Left ventricle myocardium inferior (tissue), 1 donor: ENCODE measurements at regions not wholly inside any gene's neighbourhood (a gene's known extent, or its start where the extent isn't known, plus 50 kb on each side); places are given as distances from the start of the nearest gene placed in this dataset.
"Not testable (repeated sequence)": the region's sequence is repeated elsewhere in the genome, so short reads cannot be mapped to it uniquely, and the experiment has no call there.

Source experiments
- DNase-seq: peaks from one replicate; pipeline ENCODE4 v3.0.0-alpha.2; 2020
- H3K27ac ChIP-seq: fragments of 200-600 bp; replicated peaks from 2 replicates; pipeline ENCODE4 v1.8.0; 2021
- H3K27me3 ChIP-seq: fragments of 200-600 bp; 2 replicates; pipeline ENCODE4 v1.8.0; 2021; ENCODE audit warnings: low read depth
- H3K36me3 ChIP-seq: fragments of 200-600 bp; 2 replicates; pipeline ENCODE4 v1.8.0; 2021
- H3K4me1 ChIP-seq: fragments of 200-600 bp; 2 replicates; pipeline ENCODE4 v1.8.0; 2021
- H3K4me3 ChIP-seq: fragments of 200-600 bp; 2 replicates; pipeline ENCODE4 v1.8.0; 2021; ENCODE audit warnings: mild to moderate bottlenecking, moderate library complexity
- H3K9me3 ChIP-seq: fragments of 200-600 bp; replicated peaks from 2 replicates; pipeline ENCODE4 v1.8.0; 2021
- intact Hi-C: fragments of 100-400 bp; cut with micrococcal nuclease; formaldehyde crosslinking; loops from one replicate; pipeline ENCODE4 v1.11.0; 2022
- TF ChIP-seq, protein P1 (sequence below): fragments of 200-600 bp; IDR thresholded peaks from 2 replicates; pipeline ENCODE4 v1.8.0; 2021; ENCODE audit warnings: antibody characterized with exemption, mild to moderate bottlenecking, borderline replicate concordance
- donor health status: DM: no; HTN: yes; CAD: no; lungs with severe emphysema.

DNA sequence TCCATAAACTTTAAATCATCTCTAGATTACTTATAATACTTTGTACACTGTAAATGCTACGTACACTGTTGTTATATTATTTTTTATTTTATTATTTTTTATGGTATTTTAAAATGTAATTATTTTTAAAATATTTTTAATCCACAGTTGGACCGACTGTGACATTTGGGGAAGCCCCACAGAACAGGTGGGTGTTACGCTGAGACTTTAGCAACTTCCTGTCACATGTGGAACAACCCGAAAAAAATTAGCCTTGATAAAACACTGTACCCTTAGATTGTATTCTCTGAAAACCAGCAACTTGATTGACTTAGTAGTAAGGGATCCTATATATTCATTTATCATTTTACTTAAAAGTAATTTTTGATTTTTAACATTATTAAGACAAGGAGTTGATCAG is 1755.7 kb upstream of the SEL1L start:
- TF ChIP-seq, protein P1, sequence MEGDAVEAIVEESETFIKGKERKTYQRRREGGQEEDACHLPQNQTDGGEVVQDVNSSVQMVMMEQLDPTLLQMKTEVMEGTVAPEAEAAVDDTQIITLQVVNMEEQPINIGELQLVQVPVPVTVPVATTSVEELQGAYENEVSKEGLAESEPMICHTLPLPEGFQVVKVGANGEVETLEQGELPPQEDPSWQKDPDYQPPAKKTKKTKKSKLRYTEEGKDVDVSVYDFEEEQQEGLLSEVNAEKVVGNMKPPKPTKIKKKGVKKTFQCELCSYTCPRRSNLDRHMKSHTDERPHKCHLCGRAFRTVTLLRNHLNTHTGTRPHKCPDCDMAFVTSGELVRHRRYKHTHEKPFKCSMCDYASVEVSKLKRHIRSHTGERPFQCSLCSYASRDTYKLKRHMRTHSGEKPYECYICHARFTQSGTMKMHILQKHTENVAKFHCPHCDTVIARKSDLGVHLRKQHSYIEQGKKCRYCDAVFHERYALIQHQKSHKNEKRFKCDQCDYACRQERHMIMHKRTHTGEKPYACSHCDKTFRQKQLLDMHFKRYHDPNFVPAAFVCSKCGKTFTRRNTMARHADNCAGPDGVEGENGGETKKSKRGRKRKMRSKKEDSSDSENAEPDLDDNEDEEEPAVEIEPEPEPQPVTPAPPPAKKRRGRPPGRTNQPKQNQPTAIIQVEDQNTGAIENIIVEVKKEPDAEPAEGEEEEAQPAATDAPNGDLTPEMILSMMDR: no peak
- intact Hi-C loops: no loop called here

DNA sequence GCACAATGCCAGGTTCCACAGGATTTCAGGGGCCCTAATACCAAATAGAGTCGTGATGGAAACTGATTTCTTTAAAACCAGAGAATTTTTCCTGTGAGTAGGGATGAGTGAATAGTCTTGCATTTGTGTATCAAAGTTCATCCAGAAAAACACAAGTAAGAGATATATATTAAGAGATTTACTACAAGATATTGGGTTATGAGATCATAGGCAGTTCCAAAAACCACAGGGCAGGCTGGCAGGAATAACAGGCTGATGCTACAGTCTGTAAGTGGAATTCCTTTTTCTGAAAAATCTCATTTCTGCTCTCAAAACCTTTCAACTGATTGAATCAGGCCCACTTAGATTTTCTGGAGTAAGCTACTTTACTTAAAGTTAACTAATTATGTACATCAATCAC is 1756.2 kb upstream of the SEL1L start:
- no peaks in the 10 kb centered on the region for H3K9me3 ChIP-seq
- no peaks in the 10 kb centered on the region for H3K27me3 ChIP-seq
- H3K27ac ChIP-seq: no peak overlapping the region
- H3K4me3 ChIP-seq: no peak overlapping the region
- no peaks in the 10 kb centered on the region for H3K4me1 ChIP-seq
- intact Hi-C loops: no loop called here
- no peak for DNase-seq
- H3K36me3 ChIP-seq: no peaks in the 10 kb centered on the region
- TF ChIP-seq, protein P1: no peak

More for the DNA sequence above, 1755.7 kb upstream of the SEL1L start:
- no peaks in the 10 kb centered on the region for H3K4me1 ChIP-seq
- H3K9me3 ChIP-seq: no peaks in the 10 kb centered on the region
- H3K4me3 ChIP-seq: no peak overlapping the region
- H3K27me3 ChIP-seq: no peaks in the 10 kb centered on the region
- no peak for DNase-seq
- H3K27ac ChIP-seq: no peak overlapping the region
- no peaks in the 10 kb centered on the region for H3K36me3 ChIP-seq

DNA sequence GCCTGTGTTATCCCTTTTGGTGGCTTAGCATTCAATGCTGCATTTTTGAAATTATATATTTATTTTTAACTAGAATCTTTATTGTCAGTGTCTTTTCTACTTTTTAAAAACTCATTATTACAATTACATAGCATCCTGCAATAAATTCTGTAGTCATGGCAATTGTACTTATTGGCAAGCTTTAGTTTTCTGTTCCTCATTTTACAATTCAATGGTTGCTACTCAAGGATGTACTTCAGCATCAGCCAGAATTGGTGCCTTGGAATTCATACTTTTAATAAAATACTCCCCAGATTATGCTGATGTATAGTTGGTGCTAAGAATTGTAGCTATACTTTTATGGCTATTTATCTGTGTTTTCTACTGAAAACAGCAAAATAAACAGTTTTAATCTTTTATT is 1756.8 kb upstream of the SEL1L start:
- no peak overlapping the region for H3K4me3 ChIP-seq
- no peak overlapping the region for H3K27ac ChIP-seq
- intact Hi-C loops: no loop called here
- H3K36me3 ChIP-seq: no peaks in the 10 kb centered on the region
- H3K4me1 ChIP-seq: no peaks in the 10 kb centered on the region
- DNase-seq: no peak
- TF ChIP-seq, protein P1: no peak
- no peaks in the 10 kb centered on the region for H3K9me3 ChIP-seq
- no peaks in the 10 kb centered on the region for H3K27me3 ChIP-seq

DNA sequence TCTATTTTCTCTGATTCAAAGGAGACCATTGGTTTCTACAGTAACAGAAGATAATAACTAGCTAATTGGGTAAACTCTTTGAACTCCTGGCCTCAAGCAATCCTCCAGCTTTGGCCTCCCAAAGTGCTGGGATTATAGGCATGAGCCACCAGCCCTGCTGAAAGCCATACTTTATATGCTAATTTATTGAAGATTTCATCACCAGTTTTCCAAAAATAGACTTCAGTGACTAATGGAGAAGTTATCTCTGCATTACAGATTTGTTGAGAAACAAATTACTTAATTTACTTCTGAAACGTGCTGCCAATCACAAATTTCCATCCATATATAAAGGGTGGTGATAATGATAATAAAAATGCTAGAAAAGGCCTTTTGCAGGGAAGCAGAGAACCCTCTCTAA is 1758.1 kb upstream of the SEL1L start:
- Histone ChIP-seq H3K27ac (no peak overlapping the region), H3K36me3 (no peaks in the 10 kb centered on the region), H3K4me3 (no peak overlapping the region), H3K27me3 (no peaks in the 10 kb centered on the region), H3K9me3 (no peaks in the 10 kb centered on the region), H3K4me1 (no peaks in the 10 kb centered on the region)
- intact Hi-C loops: no loop called here
- TF ChIP-seq, protein P1: no peak
- DNase-seq: no peak

DNA sequence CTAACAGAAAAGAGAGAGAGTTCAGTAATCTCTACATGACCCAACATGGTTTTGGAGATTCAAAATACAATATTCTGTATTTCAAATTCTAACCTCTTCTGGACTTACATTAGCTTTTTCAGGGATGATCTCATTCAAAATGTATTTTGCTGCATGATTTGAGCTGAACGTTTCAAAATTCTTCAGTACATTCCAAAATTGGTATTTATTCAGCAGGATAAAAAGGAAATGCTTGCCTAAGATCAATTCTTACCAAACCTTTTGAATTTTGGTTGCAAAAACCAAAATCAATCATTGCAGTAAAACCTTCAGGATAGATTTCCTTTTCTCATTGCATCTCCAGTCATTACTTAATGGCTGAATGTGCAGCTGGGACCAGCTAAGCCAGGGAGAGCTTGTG is 1761.3 kb upstream of the SEL1L start:
- TF ChIP-seq, protein P1: no peak
- intact Hi-C loops: no loop called here

DNA sequence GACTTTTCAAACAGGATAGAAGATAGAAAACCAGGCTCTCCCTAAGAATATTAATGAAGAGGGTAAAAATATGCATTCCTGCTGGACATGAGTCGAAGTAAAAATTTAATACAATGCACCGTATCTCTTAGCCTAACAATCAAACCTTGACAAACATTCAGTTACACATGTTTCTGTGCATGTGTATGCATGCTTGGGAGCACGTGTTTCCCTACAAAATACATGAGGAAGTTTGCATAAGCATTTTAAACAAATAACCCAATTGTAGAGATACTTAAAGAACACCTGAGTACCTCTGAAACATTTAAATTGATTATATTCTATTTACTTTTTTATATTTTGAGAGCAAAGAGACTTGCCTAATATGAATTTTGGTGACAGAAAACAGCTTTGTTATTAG is 1763.7 kb upstream of the SEL1L start:
- TF ChIP-seq, protein P1: no peak
- intact Hi-C loops: no loop called here
- H3K27me3 ChIP-seq: no peaks in the 10 kb centered on the region

More for the DNA sequence above, 1761.3 kb upstream of the SEL1L start:
- no peak for DNase-seq
- H3K9me3 ChIP-seq: no peaks in the 10 kb centered on the region
- H3K27me3 ChIP-seq: no peaks in the 10 kb centered on the region
- no peaks in the 10 kb centered on the region for H3K4me1 ChIP-seq
- H3K36me3 ChIP-seq: no peaks in the 10 kb centered on the region
- H3K4me3 ChIP-seq: no peak overlapping the region
- no peak overlapping the region for H3K27ac ChIP-seq

DNA sequence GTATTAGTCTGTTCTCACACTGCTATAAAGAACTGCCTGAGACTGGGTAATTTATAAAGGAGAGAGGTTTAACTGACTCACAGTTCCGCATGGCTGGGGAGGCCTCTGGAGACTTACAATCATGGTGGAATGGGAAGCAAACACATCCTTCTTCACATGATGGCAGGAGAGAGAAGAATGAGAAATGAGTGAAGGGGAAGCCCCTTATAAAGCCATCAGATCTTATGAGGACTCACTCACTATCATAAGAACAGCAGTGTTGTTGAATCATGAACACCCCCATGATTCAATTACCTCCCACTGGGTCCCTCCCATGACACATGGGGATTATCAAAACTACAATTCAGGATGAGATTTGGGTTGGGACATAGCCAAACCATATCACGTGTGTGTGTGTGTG is 1764.4 kb upstream of the SEL1L start:
- H3K4me1 ChIP-seq, H3K36me3 ChIP-seq, H3K27me3 ChIP-seq, H3K4me3 ChIP-seq, H3K27ac ChIP-seq, DNase-seq, intact Hi-C loops, H3K9me3 ChIP-seq: not testable (repeated sequence)

More for the DNA sequence above, 1763.7 kb upstream of the SEL1L start:
- Histone ChIP-seq H3K9me3 (no peaks in the 10 kb centered on the region), H3K4me3 (no peak overlapping the region), H3K27ac (no peak overlapping the region), H3K4me1 (no peaks in the 10 kb centered on the region), H3K36me3 (no peaks in the 10 kb centered on the region)
- no peak for DNase-seq
